ENCODE measurements at regions not wholly inside any gene's neighbourhood (a gene's known extent, or its start where the extent isn't known, plus 50 kb on each side); places are given as distances from the start of the nearest gene placed in this dataset.

- Histone ChIP-seq H3K4me3 (no peak overlapping the region), H3K27me3 (replicated peaks; ENCODE audit: insufficient read depth) (no peaks in the 10 kb centered on the region), H3K9me3 (no peaks in the 10 kb centered on the region), H3K27ac (no peak overlapping the region), H3K4me1 (replicated peaks) (no peaks in the 10 kb centered on the region), H3K36me3 (no peaks in the 10 kb centered on the region)
- intact Hi-C loops (cut with DNase I) = no loop called here
- DNase-seq (ENCODE audit: low spot score) = no peak
- WGBS = 88% methylated on average over 2 of the region's 2 CpGs
- TF ChIP-seq CTCF (IDR thresholded peaks at IDR 0.05) (no peak), POLR2A (IDR thresholded peaks at IDR 0.05) (no peak), POLR2AphosphoS5 (IDR thresholded peaks at IDR 0.05) (no peak)
Measured at GRCh38 chr3:182585532-182586150, 207.7 kb upstream of the ATP11B start.

- DNase-seq (ENCODE audit: low spot score) = no peak
- intact Hi-C loops (cut with DNase I) = no loop called here
- Histone ChIP-seq H3K4me1 (replicated peaks) (no peaks in the 10 kb centered on the region), H3K27ac (no peak overlapping the region), H3K27me3 (replicated peaks; ENCODE audit: insufficient read depth) (no peaks in the 10 kb centered on the region), H3K9me3 (no peaks in the 10 kb centered on the region), H3K36me3 (no peaks in the 10 kb centered on the region), H3K4me3 (no peak overlapping the region)
- TF ChIP-seq CTCF (IDR thresholded peaks at IDR 0.05) (no peak), POLR2A (IDR thresholded peaks at IDR 0.05) (no peak), POLR2AphosphoS5 (IDR thresholded peaks at IDR 0.05) (no peak)
- 85% methylated on average over 3 of the region's 3 CpGs for WGBS
Measured at GRCh38 chr3:182592747-182593146, 200.6 kb upstream of the ATP11B start.

- no peak for TF ChIP-seq CTCF (IDR thresholded peaks at IDR 0.05)
- TF ChIP-seq POLR2AphosphoS5 (IDR thresholded peaks at IDR 0.05) = no peak
- TF ChIP-seq POLR2A (IDR thresholded peaks at IDR 0.05) = no peak
- DNase-seq (ENCODE audit: low spot score) = no peak
- Histone ChIP-seq H3K36me3 (no peaks in the 10 kb centered on the region), H3K4me1 (replicated peaks) (no peaks in the 10 kb centered on the region), H3K27me3 (replicated peaks; ENCODE audit: insufficient read depth) (no peaks in the 10 kb centered on the region), H3K27ac (no peak overlapping the region), H3K4me3 (no peak overlapping the region), H3K9me3 (no peaks in the 10 kb centered on the region)
- intact Hi-C loops (cut with DNase I) = no loop called here
- WGBS = 69% methylated on average over 17 of the region's 17 CpGs
Measured at GRCh38 chr3:182596676-182597410, 196.5 kb upstream of the ATP11B start.

- H3K4me1 ChIP-seq (replicated peaks) = no peaks in the 10 kb centered on the region
- H3K4me3 ChIP-seq = no peak overlapping the region
- H3K36me3 ChIP-seq = no peaks in the 10 kb centered on the region
- intact Hi-C loops (cut with DNase I) = no loop called here
- H3K27me3 ChIP-seq (replicated peaks; ENCODE audit: insufficient read depth) = no peaks in the 10 kb centered on the region
- TF ChIP-seq CTCF (IDR thresholded peaks at IDR 0.05) = no peak
- TF ChIP-seq POLR2AphosphoS5 (IDR thresholded peaks at IDR 0.05) = peak; percentile 43
- TF ChIP-seq POLR2A (IDR thresholded peaks at IDR 0.05) = no peak
- WGBS = 42% methylated on average over 3 of the region's 3 CpGs
- no peaks in the 10 kb centered on the region for H3K9me3 ChIP-seq
- peak; percentile 49 for DNase-seq (ENCODE audit: low spot score)
- peak overlapping the region in 1 of 2 donors; percentile 45 for H3K27ac ChIP-seq
Measured at GRCh38 chr3:182597621-182598041, 195.7 kb upstream of the ATP11B start.

GRCh38 chr3:182601597-182601996, 191.7 kb upstream of the ATP11B start:
- TF ChIP-seq CTCF (IDR thresholded peaks at IDR 0.05) (no peak), POLR2A (IDR thresholded peaks at IDR 0.05) (no peak)
- intact Hi-C loops (cut with DNase I) = no loop called here
- whole genome bisulfite sequencing = 71% methylated on average over 2 of the region's 2 CpGs
- Histone ChIP-seq H3K4me3 (no peak overlapping the region), H3K27me3 (replicated peaks; ENCODE audit: insufficient read depth) (no peaks in the 10 kb centered on the region), H3K9me3 (no peaks in the 10 kb centered on the region), H3K27ac (no peak overlapping the region), H3K4me1 (replicated peaks) (no peaks in the 10 kb centered on the region), H3K36me3 (no peaks in the 10 kb centered on the region)
- no peak for DNase-seq (ENCODE audit: low spot score)

Data from prostate gland (tissue), 2 donors.